ENCODE measurements at regions not wholly inside any gene's neighbourhood (a gene's known extent, or its start where the extent isn't known, plus 50 kb on each side); places are given as distances from the start of the nearest gene placed in this dataset.
"Not testable (repeated sequence)": the region's sequence is repeated elsewhere in the genome, so short reads cannot be mapped to it uniquely, and the experiment has no call there.

DNA sequence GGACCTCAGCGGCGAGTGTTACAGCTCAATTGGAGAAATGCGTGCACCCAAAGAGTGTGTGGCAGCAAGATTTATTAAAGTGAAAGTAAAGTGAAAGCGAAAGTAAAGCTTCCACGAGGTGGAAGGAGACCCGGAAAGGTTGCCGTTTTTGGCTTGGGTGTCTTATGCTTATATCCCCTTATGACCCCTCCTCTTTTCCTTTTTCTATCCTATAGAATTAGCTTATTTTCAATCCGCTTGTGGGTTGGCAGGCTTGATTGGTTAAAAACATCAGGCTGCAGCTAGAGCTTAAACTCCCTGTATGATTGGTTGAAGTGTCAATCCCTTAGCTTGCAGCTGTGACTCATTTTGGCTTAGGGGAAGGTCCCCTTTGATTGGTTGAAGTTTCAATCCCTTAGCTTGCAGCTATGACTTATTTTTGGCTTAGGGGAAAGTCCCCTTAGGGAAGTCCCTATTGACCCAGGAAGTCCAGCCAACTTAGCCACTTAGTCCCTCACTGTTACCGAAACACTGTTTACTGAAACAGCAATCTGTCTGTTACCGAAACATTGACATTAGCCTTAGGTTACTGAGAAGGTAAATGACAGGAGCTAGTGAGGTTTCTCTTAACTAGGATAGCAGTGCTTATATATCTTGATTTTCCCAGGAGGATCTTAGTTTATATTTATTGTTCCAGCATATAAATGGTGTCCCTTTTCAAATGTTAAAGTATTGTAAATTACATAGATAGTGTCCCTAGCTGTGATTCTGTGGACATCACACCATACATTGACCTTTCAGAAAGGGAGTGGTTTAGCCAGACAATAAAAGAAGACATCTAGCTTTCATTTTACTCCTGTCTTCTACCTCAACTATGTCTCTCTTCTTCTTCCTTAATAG is 575.8 kb downstream of the DACH1 start:
- no peaks in the 10 kb centered on the region for H3K36me3 ChIP-seq (ENCODE audit: insufficient read depth, low read length)
- H3K4me2 ChIP-seq (ENCODE audit: low read length) = no peak overlapping the region
- H3K27me3 ChIP-seq (ENCODE audit: insufficient read depth, low read depth, low read length) = no peaks in the 10 kb centered on the region
- H3K9me2 ChIP-seq (ENCODE audit: insufficient read depth, low read length) = no peaks in the 10 kb centered on the region
- no peak for TF ChIP-seq MXI1 (conservative IDR thresholded peaks at IDR 0.05; ENCODE audit: poor library complexity, severe bottlenecking)
- TF ChIP-seq POLR2AphosphoS5 (IDR thresholded peaks at IDR 0.05) = no peak
- TF ChIP-seq, protein P1, sequence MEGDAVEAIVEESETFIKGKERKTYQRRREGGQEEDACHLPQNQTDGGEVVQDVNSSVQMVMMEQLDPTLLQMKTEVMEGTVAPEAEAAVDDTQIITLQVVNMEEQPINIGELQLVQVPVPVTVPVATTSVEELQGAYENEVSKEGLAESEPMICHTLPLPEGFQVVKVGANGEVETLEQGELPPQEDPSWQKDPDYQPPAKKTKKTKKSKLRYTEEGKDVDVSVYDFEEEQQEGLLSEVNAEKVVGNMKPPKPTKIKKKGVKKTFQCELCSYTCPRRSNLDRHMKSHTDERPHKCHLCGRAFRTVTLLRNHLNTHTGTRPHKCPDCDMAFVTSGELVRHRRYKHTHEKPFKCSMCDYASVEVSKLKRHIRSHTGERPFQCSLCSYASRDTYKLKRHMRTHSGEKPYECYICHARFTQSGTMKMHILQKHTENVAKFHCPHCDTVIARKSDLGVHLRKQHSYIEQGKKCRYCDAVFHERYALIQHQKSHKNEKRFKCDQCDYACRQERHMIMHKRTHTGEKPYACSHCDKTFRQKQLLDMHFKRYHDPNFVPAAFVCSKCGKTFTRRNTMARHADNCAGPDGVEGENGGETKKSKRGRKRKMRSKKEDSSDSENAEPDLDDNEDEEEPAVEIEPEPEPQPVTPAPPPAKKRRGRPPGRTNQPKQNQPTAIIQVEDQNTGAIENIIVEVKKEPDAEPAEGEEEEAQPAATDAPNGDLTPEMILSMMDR (IDR thresholded peaks at IDR 0.05; ENCODE audit: poor library complexity, severe bottlenecking) = no peak
- TF ChIP-seq EZH2 (IDR thresholded peaks at IDR 0.05; ENCODE audit: borderline replicate concordance, insufficient read depth, low read length, poor library complexity, severe bottlenecking) = no peak
- TF ChIP-seq SMC3 (conservative IDR thresholded peaks at IDR 0.05; ENCODE audit: poor library complexity) = no peak
- no peak for TF ChIP-seq RAD21 (conservative IDR thresholded peaks at IDR 0.05)
- TF ChIP-seq EP300 (conservative IDR thresholded peaks at IDR 0.05; ENCODE audit: poor library complexity, severe bottlenecking) = no peak
- TF ChIP-seq, protein P2, sequence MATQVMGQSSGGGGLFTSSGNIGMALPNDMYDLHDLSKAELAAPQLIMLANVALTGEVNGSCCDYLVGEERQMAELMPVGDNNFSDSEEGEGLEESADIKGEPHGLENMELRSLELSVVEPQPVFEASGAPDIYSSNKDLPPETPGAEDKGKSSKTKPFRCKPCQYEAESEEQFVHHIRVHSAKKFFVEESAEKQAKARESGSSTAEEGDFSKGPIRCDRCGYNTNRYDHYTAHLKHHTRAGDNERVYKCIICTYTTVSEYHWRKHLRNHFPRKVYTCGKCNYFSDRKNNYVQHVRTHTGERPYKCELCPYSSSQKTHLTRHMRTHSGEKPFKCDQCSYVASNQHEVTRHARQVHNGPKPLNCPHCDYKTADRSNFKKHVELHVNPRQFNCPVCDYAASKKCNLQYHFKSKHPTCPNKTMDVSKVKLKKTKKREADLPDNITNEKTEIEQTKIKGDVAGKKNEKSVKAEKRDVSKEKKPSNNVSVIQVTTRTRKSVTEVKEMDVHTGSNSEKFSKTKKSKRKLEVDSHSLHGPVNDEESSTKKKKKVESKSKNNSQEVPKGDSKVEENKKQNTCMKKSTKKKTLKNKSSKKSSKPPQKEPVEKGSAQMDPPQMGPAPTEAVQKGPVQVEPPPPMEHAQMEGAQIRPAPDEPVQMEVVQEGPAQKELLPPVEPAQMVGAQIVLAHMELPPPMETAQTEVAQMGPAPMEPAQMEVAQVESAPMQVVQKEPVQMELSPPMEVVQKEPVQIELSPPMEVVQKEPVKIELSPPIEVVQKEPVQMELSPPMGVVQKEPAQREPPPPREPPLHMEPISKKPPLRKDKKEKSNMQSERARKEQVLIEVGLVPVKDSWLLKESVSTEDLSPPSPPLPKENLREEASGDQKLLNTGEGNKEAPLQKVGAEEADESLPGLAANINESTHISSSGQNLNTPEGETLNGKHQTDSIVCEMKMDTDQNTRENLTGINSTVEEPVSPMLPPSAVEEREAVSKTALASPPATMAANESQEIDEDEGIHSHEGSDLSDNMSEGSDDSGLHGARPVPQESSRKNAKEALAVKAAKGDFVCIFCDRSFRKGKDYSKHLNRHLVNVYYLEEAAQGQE (IDR thresholded peaks at IDR 0.05; ENCODE audit: borderline replicate concordance) = no peak
- TF ChIP-seq TAF1 (IDR thresholded peaks at IDR 0.05; ENCODE audit: low read depth) = no peak
- no peak overlapping the region for H3K9ac ChIP-seq (ENCODE audit: low read length)
- no peak overlapping the region for H3K27ac ChIP-seq (ENCODE audit: low read length)
- H3K79me2 ChIP-seq (replicated peaks; ENCODE audit: insufficient read depth, low read length) = no peaks in the 10 kb centered on the region
- no peak overlapping the region for H2AFZ ChIP-seq (ENCODE audit: low read depth, low read length)
- no peaks in the 10 kb centered on the region for H4K20me1 ChIP-seq (ENCODE audit: insufficient read depth)
- H3K9me3 ChIP-seq (ENCODE audit: low read length) = no peaks in the 10 kb centered on the region
- no peaks in the 10 kb centered on the region for H3F3A ChIP-seq (ENCODE audit: insufficient read depth, low read length, poor library complexity, severe bottlenecking)
- no peak overlapping the region for H3K4me3 ChIP-seq (ENCODE audit: low read length)

DNA sequence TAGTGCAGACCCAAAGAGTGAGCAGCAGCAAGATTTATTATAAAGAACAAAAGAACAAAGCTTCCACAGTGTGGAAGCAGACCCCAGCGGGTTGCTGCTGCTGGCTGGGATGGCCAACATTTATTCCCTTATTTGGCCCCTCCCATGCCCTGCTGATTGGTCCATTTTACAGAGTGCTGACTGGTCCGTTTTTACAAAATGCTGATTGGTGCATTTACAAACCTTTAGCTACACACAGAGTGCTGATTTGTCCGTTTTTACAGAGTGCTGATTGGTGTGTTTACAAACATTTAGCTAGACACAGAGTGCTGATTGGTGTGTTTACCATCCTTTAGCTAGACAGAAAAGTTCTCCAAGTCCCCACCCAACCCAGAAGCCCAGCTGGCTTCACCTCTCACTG is 577.0 kb downstream of the DACH1 start:
- H3K4me3 ChIP-seq (ENCODE audit: low read length); H3F3A ChIP-seq (ENCODE audit: insufficient read depth, low read length, poor library complexity, severe bottlenecking); H3K9me3 ChIP-seq (ENCODE audit: low read length); H3K9me2 ChIP-seq (ENCODE audit: insufficient read depth, low read length); H3K79me2 ChIP-seq (replicated peaks; ENCODE audit: insufficient read depth, low read length); H4K20me1 ChIP-seq (ENCODE audit: insufficient read depth); H3K36me3 ChIP-seq (ENCODE audit: insufficient read depth, low read length); H2AFZ ChIP-seq (ENCODE audit: low read depth, low read length); H3K9ac ChIP-seq (ENCODE audit: low read length); H3K27me3 ChIP-seq (ENCODE audit: insufficient read depth, low read depth, low read length); H3K4me2 ChIP-seq (ENCODE audit: low read length); H3K27ac ChIP-seq (ENCODE audit: low read length): not testable (repeated sequence)

Measured in neural cell (in vitro differentiated cells).